HG02938 (cell line): ENCODE measurements at regions not wholly inside any gene's neighbourhood (a gene's known extent, or its start where the extent isn't known, plus 50 kb on each side); places are given as distances from the start of the nearest gene placed in this dataset.
"Not testable (repeated sequence)": the region's sequence is repeated elsewhere in the genome, so short reads cannot be mapped to it uniquely, and the experiment has no call there.

Experiments
- ATAC-seq: cut with Tn5 transposase; IDR thresholded peaks from one replicate; pipeline ENCODE4 v1.9.1; 2021; ENCODE audit warnings: mild to moderate bottlenecking, moderate library complexity; ENCODE audit not compliant: unreplicated experiment

DNA sequence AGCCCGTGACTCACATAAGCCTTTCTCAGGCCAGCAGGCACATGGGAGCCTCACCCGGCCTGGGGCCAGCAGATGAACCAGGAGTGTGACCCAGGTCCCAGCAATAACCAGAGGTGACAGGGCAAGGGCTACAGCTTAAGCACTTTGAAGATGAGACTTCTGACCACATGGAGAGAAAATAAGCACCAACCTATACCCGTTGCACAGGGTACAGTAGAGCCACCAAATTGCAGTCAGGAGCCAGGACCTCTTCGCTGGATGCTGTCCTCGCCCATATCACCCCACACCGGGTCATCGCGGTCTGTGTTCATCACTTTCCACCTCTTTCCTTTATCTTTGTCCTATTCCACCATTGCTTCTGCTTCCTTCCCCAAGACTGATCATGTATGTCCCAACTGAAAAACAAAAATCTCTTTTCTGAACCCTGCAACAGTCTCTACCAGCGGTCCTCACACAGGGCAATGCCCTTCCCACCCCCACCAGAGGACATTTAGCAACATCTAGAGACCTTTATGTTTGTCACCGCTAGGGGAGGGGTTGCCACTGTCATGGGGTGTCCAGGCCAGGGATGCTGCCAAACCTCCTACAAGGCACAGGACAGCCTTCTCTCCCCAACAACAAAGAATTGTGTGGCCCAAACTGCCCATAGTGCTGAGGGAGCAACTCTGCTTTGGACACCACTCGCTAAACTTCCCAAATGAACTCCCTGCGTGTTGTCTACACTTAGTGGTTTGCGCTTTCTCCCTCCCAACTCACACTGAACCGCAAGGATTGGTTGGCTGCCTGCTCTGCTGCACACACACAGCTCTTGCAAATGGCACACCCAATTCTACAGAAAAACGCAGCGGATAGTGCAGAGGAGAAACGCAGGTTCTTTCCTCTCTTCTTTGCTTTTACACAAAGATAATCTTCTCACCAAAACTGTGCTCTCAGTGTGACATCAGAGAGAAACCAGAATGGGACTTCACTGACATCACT lies 219.4 kb upstream of the FRG1 start:
- not testable (repeated sequence) for ATAC-seq

DNA sequence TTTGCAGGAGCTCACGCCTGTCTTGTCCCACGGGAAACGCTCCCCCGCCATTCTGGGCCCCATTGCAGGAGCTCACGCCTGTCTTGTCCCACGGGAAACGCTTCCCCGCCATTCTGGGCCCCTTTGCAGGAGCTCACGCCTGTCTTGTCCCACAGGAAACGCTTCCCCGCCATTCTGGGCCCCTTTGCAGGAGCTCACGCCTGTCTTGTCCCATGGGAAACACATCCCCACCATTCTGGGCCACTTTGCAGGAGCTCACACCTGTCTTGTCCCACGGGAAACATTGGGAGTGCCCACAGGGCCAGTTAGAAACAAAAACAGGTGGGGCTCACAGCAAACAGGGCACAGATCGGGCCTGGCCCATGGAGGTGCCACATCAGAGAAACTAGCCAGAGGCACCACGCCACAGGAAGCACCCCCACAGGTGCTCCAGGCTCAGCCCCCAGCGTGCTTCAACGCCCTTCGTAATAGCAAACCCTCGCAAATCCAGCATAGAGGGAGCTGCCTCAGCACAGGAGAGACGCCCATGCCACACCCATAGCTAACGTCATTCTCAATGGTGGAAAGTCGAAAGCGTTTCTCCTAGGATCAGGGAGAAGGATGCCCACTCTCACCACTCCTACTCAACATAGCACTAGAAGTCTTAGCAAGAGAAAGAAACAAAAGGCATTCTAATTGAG lies 218.2 kb upstream of the FRG1 start:
- not testable (repeated sequence) for ATAC-seq

DNA sequence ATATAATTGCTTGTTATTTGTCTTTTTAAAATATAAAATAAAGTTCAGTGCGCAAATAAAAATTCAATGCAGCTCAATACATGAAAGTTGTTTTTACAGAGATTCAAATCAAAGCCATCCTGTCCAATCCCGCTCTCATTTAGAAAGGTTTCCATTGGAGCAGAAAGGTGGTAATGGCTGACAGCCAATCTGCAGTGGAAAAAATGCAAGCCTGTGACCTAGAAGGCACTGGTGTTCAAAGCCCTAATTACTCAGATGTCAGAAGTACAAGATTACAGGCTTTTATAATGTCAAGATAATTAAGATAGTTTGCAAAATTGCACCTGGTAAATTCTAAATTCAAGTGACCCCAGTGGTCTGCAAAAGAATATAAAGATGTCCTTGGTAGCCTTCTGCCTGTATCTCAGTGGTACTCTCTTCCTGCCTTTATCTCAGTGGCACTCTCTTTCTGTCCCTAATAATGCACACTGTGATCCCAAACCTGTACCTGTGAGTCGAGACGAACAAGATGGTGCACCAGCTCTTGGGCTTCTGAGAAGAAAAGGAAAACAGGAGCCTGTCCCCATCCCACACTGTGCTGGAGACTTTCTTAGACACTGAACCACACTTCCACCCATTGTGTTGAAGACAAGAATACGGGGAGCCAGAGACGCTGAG lies 212.6 kb upstream of the FRG1 start:
- ATAC-seq, result not testable (repeated sequence)

DNA sequence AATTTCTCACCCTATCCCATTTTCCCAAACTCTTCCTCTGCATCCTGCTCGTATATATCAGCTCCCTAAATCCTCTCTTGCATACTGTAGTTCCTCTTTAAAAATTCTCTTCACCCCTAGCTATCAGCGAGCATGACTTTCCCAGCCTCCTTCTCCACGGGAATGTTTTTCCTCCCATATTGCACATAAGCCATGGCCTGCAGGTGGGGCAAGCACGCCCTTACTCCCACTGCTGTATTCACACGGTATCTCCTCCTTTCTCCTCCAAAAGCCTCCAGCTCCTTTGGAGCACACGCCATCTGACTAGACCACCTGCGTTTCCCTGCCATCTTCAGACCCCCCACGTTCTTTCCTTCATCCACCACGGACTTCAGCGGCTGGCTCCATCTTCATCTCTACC lies 208.7 kb upstream of the FRG1 start:
- ATAC-seq, result not testable (repeated sequence)

GRCh38 chr4:189733507-189733906 lies 207.2 kb upstream of the FRG1 start:
- ATAC-seq, result not testable (repeated sequence)

DNA sequence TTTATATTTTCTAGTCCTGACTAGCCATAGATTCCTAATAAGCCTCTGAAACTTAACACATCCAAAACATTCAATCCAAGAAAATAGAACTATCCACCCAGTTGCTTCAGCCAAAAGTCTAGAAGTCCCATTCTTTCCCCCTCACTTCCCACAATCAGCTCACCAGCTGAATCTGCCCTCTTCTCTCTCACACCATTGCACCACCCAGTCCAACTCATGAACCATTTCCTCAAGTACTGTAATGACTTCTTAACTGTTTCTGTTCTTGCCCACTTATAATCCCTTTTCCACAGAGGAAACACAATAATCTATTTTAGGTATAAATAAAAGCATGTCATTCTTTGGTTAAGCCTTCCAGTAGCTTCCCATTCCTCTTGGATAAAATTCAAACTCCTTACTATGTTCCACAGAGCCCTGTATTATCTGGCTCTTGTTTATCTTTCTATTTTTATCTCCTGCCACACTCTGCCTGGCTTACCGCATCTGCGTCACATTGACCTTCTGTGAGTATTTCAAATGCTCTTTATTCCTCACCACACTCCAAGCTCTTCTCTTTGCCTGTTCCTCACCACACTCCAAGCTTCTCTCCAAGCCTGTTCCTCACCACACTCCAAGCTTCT lies 205.9 kb upstream of the FRG1 start:
- not testable (repeated sequence) for ATAC-seq

GRCh38 chr4:189736656-189737055 lies 204.0 kb upstream of the FRG1 start:
- ATAC-seq, result not testable (repeated sequence)

- not testable (repeated sequence) for ATAC-seq
Measured at GRCh38 chr4:189740118-189740517, 200.6 kb upstream of the FRG1 start.

GRCh38 chr4:189740873-189741272 lies 199.8 kb upstream of the FRG1 start:
- ATAC-seq, result no peak

DNA sequence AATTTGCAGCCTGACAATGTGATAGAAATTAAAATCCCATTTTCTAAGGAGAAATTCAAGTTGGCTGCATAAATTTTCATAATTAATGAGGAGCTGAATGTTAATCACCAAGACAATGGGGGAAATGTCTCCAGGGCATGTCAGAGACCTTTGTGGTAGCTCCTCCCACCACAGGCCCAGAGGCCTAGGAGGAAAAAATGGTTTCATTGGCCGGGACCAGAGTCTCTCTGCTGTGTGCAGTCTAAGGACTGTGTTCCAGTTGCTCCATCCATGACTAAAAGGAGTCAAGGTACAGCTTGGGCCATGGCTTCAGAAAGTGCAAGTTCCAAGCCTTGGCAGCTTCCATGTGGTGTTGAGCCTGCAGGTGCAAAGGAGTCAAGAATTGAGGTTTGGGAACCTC lies 187.6 kb upstream of the FRG1 start:
- ATAC-seq, result not testable (repeated sequence)

DNA sequence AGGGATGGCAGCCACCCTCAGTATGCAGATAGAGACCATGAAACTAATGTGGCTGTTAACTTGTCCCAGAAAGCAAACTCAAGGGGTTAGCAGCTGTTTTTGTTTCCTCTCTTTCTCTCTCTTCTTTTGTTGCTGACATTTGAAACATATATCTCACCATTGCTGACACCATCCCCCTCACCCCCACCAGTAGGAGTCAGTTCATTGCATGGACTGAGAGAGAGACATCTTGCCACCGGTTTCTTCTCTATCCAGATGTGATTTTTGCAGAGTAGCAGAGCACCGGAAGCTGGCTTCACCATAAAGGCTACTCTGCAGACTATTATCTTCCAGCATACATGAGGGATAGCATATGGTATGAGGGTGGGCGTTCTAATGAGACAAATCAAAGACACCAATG lies 177.1 kb upstream of the FRG1 start:
- no peak for ATAC-seq

DNA sequence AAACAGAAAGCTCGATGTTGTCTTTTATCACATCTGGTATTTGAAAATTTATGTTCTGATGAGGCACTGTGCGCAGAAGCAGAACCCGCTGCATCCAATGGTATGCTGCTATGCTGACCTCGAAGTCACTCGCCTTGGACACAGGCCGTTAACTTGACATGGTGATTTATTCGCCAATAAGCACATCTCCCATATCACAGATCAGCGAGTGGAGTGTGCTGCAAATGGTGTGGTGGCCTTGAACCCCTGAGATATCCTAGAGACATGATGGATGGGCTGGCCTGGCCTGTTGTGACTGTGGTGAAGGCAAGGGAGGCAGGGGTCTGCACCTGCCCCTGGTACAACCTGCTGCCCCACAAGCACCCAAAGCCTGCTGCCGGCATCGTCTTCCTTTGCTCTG lies 175.4 kb upstream of the FRG1 start:
- no peak for ATAC-seq

- ATAC-seq, result no peak
Measured at GRCh38 chr4:189765736-189766135, 174.9 kb upstream of the FRG1 start.

DNA sequence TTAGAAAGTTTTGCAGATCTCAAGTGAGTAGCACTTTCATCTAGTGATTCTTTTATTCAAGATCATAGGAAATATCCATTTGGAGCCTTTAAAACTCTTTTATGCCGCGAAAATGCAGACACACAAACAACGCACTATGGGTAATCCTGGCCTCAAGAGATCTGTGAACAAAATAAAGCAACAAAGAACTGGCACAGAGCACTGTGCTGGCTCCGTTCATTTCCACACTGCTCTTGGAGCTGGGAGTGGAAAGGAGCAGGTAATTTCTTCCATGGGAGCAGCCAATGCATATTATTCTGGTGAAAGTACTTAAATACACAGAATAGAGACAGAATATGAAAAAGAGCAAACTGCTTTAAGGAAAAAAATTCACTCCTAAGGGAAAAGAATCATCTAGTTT lies 172.7 kb upstream of the FRG1 start:
- no peak for ATAC-seq

GRCh38 chr4:189769131-189769530 lies 171.5 kb upstream of the FRG1 start:
- no peak for ATAC-seq

- no peak for ATAC-seq
Measured at GRCh38 chr4:189771696-189772361, 168.8 kb upstream of the FRG1 start.

DNA sequence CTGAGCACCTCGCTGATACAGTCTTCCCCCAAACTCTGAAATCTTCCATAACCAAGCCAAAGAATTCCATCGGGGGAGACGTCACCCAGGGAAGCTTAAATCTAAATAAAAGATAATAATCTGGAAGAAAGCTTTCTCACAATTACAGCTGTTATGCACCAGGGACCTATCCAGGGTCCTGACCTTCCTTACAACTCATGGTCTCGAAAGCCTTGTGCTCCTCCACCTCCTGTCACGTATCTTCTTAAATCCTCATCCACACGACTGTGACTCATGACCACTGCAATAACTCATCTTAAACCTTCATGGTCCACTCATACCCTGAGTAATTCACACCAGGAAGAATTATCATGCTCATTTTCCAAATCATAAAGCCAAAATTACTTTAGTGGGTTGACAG lies 166.8 kb upstream of the FRG1 start:
- ATAC-seq, result no peak

- ATAC-seq, result no peak
Measured at GRCh38 chr4:189779281-189779980, 161.2 kb upstream of the FRG1 start.

- no peak for ATAC-seq
Measured at GRCh38 chr4:189780391-189780790, 160.3 kb upstream of the FRG1 start.

DNA sequence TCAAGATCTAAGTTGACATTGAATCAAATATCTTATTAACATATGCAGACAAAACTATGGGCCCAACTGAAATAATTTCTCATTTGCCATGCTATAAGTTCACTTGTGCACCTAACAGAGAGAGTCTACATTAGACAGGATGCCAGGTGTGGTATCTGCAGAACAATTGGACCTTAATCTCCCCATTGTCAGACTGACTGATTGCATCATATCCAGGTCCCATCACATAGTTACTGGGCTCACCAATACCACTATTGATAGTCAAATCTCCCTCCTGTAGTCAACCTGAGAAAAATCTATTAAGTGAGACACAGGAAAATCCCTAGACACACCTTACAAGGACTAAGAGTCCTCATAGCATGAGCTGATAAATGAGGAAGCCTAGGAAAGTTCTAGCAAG lies 156.0 kb upstream of the FRG1 start:
- no peak for ATAC-seq
